Osteoblast (primary cell): ENCODE measurements at regions not wholly inside any gene's neighbourhood (a gene's known extent, or its start where the extent isn't known, plus 50 kb on each side); places are given as distances from the start of the nearest gene placed in this dataset.
"Not testable (repeated sequence)": the region's sequence is repeated elsewhere in the genome, so short reads cannot be mapped to it uniquely, and the experiment has no call there.

Source experiments
- DNase-seq: peaks from one replicate; pipeline ENCODE4 v3.0.0; 2011; ENCODE audit warnings: low spot score, mixed read lengths; ENCODE audit not compliant: insufficient read length; ENCODE audit errors: missing footprints
- H2AFZ ChIP-seq: 2 replicates; pipeline ENCODE4 v1.6.0; 2011; ENCODE audit warnings: mild to moderate bottlenecking, low read length
- H3K27ac ChIP-seq: 2 replicates; pipeline ENCODE4 v1.5.1; 2011; ENCODE audit warnings: mild to moderate bottlenecking, low read depth, low read length, moderate library complexity
- H3K27me3 ChIP-seq: 2 replicates; pipeline ENCODE4 v1.6.0; 2012; ENCODE audit warnings: mild to moderate bottlenecking, control low read depth, inconsistent platforms, low read length, moderate library complexity; ENCODE audit not compliant: insufficient read depth
- H3K36me3 ChIP-seq: 2 replicates; pipeline ENCODE4 v1.5.1; 2011; ENCODE audit warnings: mild to moderate bottlenecking, low read length, control low read depth, moderate library complexity; ENCODE audit not compliant: insufficient read depth
- H3K4me1 ChIP-seq: 2 replicates; pipeline ENCODE4 v1.5.1; 2011; ENCODE audit warnings: mild to moderate bottlenecking, low read length, control low read depth, moderate library complexity; ENCODE audit not compliant: insufficient read depth
- H3K4me2 ChIP-seq: 2 replicates; pipeline ENCODE4 v1.6.0; 2011; ENCODE audit warnings: mild to moderate bottlenecking, low read length; ENCODE audit not compliant: insufficient read depth
- H3K4me3 ChIP-seq: fragments of 200-600 bp; sonication (generic); 3 replicates; pipeline ENCODE4 v1.5.1; 2012; ENCODE audit warnings: mild to moderate bottlenecking, low read length, inconsistent platforms; ENCODE audit not compliant: insufficient read depth
- H3K79me2 ChIP-seq: 2 replicates; pipeline ENCODE4 v1.6.0; 2012; ENCODE audit warnings: mild to moderate bottlenecking, low read length, control low read depth, inconsistent platforms; ENCODE audit not compliant: insufficient read depth
- H3K9me3 ChIP-seq: 2 replicates; pipeline ENCODE4 v1.5.1; 2011; ENCODE audit warnings: low read depth, low read length, control low read depth
- H4K20me1 ChIP-seq: 2 replicates; pipeline ENCODE4 v1.6.0; 2012; ENCODE audit warnings: mild to moderate bottlenecking, low read length, control low read depth; ENCODE audit not compliant: insufficient read depth
- CTCF ChIP-seq: IDR thresholded peaks from 2 replicates; pipeline ENCODE4 v1.5.1; 2011; ENCODE audit warnings: mild to moderate bottlenecking, low read depth, low read length, moderate library complexity; ENCODE audit errors: extremely low read depth

GRCh38 chr18:30439174-30439573, 603.4 kb downstream of the DSC3 start:
- H3K9me3 ChIP-seq = no peaks in the 10 kb centered on the region
- no peaks in the 10 kb centered on the region for H3K4me1 ChIP-seq
- no peaks in the 10 kb centered on the region for H3K36me3 ChIP-seq
- no peaks in the 10 kb centered on the region for H4K20me1 ChIP-seq
- H3K4me2 ChIP-seq = no peak overlapping the region
- no peak for TF ChIP-seq CTCF
- no peak for DNase-seq
- no peak overlapping the region for H3K4me3 ChIP-seq
- H3K27me3 ChIP-seq = no peaks in the 10 kb centered on the region
- no peak overlapping the region for H2AFZ ChIP-seq
- no peak overlapping the region for H3K27ac ChIP-seq
- no peaks in the 10 kb centered on the region for H3K79me2 ChIP-seq

- TF ChIP-seq CTCF = no peak
- H2AFZ ChIP-seq = no peak overlapping the region
- H3K36me3 ChIP-seq = no peaks in the 10 kb centered on the region
Measured at GRCh38 chr18:30432349-30432748, 610.2 kb downstream of the DSC3 start.

DNA sequence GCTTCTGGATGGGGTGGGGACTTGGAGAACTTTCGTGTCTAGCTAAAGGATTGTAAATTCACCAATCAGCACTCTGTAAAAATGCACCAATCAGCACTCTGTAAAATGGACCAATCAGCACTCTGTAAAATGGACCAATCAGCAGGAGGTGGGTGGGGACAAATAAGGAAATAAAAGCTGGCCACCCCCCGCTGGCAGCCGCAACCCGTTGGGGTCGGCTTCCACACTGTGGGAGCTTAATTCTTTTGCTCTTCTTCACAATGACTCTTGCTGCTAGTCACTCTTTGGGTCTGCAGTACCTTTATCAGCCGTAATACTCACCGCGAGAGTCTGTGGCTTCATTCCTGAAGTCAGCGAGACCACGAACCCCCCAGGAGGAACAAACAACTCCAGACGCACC, 623.1 kb downstream of the DSC3 start:
- H4K20me1 ChIP-seq, H3K9me3 ChIP-seq, H3K4me3 ChIP-seq, H3K27ac ChIP-seq, H3K79me2 ChIP-seq, DNase-seq, H3K36me3 ChIP-seq, H3K4me1 ChIP-seq, H3K4me2 ChIP-seq, H2AFZ ChIP-seq, H3K27me3 ChIP-seq: not testable (repeated sequence)

More at GRCh38 chr18:30432349-30432748, 610.2 kb downstream of the DSC3 start:
- Histone ChIP-seq H3K4me3 (no peak overlapping the region), H3K79me2 (no peaks in the 10 kb centered on the region), H3K4me1 (no peaks in the 10 kb centered on the region), H3K9me3 (no peaks in the 10 kb centered on the region), H3K27ac (no peak overlapping the region), H3K4me2 (no peak overlapping the region), H3K27me3 (no peaks in the 10 kb centered on the region), H4K20me1 (no peaks in the 10 kb centered on the region)
- DNase-seq = no peak

DNA sequence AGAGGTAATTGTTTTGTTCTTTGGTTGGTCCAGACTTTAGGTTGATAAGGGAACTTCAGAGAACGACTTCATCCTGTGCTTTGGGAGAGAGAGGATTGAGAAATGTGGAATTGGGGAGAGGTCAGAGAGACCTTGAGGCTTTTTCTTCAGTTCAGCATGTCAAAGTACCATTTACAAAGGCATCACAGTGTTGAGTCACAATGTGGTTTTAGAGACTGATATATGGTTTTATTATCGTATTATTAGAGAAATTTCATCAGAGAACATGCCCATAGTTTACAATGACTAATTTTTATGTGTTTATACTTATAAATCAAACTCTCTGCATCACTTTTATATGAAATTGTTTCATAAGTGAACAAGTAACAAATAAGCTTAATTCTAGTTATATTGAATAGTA, 626.6 kb downstream of the DSC3 start:
- no peaks in the 10 kb centered on the region for H4K20me1 ChIP-seq
- no peak for DNase-seq

More for the DNA sequence above, 626.6 kb downstream of the DSC3 start:
- Histone ChIP-seq H3K4me3 (no peak overlapping the region), H3K36me3 (no peaks in the 10 kb centered on the region), H2AFZ (no peak overlapping the region), H3K4me1 (no peaks in the 10 kb centered on the region), H3K4me2 (no peak overlapping the region), H3K9me3 (no peaks in the 10 kb centered on the region), H3K27ac (no peak overlapping the region), H3K27me3 (no peaks in the 10 kb centered on the region), H3K79me2 (no peaks in the 10 kb centered on the region)
- no peak for TF ChIP-seq CTCF
